AG09319 (cell line): ENCODE measurements at regions not wholly inside any gene's neighbourhood (a gene's known extent, or its start where the extent isn't known, plus 50 kb on each side); places are given as distances from the start of the nearest gene placed in this dataset.

ENCODE experiments used
- DNase-seq: peaks from one replicate; pipeline ENCODE4 v3.0.0-alpha.2; 2010; ENCODE audit warnings: low read depth; ENCODE audit errors: extremely low read depth
- TF ChIP-seq, protein P1 (sequence below): IDR thresholded peaks from 2 replicates; pipeline ENCODE4 v1.5.1; 2011; ENCODE audit warnings: low read depth, mild to moderate bottlenecking, inconsistent platforms, low read length, moderate library complexity

DNA sequence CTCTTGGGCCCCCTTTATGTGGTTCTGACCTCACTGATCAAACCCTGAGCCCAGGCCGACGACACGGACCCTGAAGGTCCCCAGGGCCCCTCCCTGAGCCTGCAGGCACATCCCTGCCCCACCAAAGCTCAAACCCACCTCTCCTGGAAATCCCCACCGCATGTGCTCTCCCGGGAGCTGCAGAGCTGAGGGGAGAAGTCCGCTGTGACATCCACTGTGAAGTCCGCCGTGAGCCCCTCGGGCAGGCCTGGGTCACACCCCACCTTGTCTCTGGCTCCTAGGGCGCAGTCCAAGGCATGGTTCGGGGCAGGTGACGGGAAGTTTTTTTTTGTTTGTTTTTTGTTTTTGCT lies 100.2 kb downstream of the MICALL2 start:
- no peak for DNase-seq
- TF ChIP-seq, protein P1, sequence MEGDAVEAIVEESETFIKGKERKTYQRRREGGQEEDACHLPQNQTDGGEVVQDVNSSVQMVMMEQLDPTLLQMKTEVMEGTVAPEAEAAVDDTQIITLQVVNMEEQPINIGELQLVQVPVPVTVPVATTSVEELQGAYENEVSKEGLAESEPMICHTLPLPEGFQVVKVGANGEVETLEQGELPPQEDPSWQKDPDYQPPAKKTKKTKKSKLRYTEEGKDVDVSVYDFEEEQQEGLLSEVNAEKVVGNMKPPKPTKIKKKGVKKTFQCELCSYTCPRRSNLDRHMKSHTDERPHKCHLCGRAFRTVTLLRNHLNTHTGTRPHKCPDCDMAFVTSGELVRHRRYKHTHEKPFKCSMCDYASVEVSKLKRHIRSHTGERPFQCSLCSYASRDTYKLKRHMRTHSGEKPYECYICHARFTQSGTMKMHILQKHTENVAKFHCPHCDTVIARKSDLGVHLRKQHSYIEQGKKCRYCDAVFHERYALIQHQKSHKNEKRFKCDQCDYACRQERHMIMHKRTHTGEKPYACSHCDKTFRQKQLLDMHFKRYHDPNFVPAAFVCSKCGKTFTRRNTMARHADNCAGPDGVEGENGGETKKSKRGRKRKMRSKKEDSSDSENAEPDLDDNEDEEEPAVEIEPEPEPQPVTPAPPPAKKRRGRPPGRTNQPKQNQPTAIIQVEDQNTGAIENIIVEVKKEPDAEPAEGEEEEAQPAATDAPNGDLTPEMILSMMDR, result no peak

DNA sequence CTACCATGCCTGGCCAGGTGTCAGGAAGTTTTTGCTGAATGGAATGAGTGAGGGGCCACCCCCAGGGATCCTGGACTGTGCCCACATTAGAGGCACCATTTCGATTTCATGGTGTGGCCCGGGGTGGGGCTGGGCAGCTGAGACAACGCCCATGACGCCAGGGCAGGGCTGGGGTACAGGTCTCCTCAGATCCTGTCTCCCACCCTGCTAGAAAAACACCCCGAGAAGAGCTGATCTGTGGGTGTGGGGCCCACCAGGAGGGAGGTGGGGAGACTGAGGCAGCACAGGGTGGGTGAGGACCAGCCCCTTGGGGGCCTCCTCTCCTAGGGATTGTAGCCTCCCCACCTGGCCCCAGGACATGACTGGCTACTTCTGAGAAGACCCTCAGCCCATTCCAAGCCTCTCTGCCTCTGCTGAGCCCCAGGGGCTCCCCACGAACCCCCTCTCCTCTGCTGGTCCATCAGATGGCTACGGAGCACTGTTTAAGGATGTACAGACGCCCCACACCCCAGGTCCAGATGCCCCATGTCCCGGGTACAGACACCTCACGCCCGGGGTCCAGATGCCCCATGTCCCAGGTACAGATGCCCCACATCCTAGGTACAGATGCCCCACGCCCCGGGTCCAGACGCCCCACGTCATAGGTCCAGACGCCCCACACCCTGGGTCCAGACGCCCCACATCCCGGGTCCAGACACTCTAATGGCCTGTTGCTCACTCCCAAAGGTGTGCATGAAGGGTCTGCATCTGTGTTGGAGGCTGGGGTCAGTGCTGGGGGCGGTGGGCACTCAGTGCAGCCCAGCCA lies 99.4 kb downstream of the MICALL2 start:
- TF ChIP-seq, protein P1, result no peak
- no peak for DNase-seq

DNA sequence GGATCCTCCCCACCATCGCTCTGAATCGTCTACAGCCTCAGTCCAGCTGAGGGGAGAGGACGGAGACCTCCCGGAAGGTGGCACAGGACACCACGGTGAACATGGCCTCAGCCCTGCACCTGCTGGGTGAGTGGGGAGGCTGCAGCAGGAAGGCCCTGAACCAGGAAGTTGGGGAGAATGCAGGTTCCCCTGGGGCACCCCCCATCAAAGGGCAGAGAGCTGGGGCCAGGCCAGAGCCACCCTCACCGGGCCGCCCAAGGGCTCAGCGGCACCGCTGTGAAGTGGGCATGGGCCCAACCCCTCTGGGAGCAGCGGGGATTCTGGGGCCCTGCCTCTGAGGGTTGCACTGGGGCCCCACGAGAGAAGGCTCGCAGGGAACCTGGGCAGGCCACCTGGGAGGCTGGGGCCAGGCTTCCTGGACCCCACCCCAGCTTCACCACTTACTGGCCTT lies 98.7 kb downstream of the MICALL2 start:
- TF ChIP-seq, protein P1, result no peak
- no peak for DNase-seq

DNA sequence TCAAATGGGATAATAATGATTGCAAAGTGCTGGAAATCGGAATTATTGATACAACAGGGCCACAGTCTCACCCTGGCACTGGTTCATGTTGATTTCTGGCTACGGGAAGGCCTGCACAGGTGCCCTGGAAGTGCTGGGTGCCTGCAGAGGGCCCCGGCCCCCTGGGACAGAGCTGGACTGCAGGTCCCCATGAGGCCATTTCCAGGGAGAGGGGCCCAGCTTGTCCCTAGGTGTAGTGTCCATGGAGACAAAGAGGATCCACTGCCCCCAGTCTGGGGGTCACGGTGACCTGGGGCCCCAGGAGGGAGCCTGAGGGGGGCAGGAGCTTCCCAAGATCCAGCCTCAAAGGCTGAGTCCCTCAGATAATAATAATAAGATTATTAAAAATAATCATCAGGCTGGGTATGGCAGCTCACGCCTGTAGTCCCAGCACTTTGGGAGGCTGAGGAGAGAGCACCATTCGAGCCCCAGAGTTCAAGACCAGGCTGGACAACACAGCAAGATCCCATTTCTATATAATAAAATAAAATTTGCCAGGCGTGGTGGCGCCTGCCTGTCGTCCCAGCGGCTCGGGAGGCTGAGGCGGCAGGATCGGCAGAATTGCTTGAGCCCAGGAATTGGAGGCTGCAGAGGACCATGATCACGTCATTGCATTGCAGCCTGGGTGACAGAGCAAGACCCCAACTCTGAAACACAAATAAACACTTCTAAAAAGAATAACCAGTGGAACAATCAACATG lies 98.1 kb downstream of the MICALL2 start:
- no peak for DNase-seq
- TF ChIP-seq, protein P1, result no peak

DNA sequence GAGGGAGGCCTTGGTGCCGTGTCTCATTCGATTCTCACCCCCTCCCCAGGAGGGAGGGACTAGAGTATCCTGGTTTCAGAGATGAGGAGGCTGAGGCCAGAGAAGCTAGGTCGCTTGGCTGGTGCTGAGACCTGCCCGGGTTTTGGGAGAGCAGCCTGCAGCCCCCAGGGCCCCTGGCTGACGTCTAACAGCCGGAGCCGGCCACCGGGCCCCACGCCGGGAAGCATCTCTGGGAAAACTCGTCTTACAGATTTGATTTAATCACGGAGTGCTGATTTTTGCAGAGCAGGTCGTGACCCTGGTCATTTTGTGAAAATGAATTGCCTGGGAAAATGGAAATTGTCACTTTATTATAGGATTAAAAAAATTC lies 97.5 kb downstream of the MICALL2 start:
- no peak for DNase-seq
- TF ChIP-seq, protein P1, result no peak

DNA sequence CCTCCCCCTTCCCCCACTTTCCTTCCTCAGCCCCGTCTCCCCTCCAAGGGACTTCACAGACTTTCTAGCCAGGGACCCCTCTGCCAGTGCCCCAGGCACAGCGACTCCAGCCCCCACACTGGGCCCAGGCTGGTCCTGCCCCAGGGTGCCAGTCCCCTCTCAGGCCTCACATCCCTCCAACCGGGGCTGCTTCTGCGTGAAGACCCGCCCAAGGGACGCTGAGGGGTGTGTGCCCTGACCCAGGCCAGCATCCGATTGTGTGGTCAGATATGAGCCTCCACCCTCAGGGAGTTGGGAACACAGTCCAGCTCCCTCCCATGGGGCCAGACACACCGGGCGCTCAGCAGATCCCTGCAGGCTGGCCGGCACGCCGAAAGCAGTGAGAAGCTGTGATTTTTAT lies 97.0 kb downstream of the MICALL2 start:
- DNase-seq, result no peak
- TF ChIP-seq, protein P1, result no peak
